Testis (tissue), 2 donors: ENCODE measurements at regions not wholly inside any gene's neighbourhood (a gene's known extent, or its start where the extent isn't known, plus 50 kb on each side); places are given as distances from the start of the nearest gene placed in this dataset.
"Not testable (repeated sequence)": the region's sequence is repeated elsewhere in the genome, so short reads cannot be mapped to it uniquely, and the experiment has no call there.

ENCODE experiments used
- DNase-seq: peaks from one replicate; pipeline ENCODE4 v3.0.0-alpha.2; 2019
- H3K27ac ChIP-seq, 2 donors: fragments of 200-600 bp; sonication (generic); one replicate each; pipeline ENCODE4 v1.5.1; 2019
- H3K27me3 ChIP-seq: fragments of 200-600 bp; sonication (generic); one replicate; pipeline ENCODE4 v1.5.1; 2019
- H3K36me3 ChIP-seq: fragments of 200-600 bp; sonication (generic); one replicate; pipeline ENCODE4 v1.5.1; 2017; ENCODE audit warnings: low read depth; ENCODE audit errors: missing control alignments
- H3K4me1 ChIP-seq: fragments of 200-600 bp; sonication (generic); one replicate; pipeline ENCODE4 v1.5.1; 2019
- H3K4me3 ChIP-seq, 2 donors: fragments of 200-600 bp; sonication (generic); one replicate each; pipeline ENCODE4 v1.5.1; 2017 to 2019
- H3K9me3 ChIP-seq: fragments of 200-600 bp; sonication (generic); one replicate; pipeline ENCODE4 v1.5.1; 2017
- POLR2A ChIP-seq: fragments of 450-650 bp; IDR thresholded peaks from one replicate; pipeline ENCODE4 v1.6.1; 2017; ENCODE audit warnings: antibody characterized with exemption, mild to moderate bottlenecking, moderate library complexity
- WGBS, 2 donors: methylation state at CpG; one replicate each; pipeline ENCODE4 v1.1.5; 2018; 5-methylcytosine and 5-hydroxymethylcytosine counted together
- intact Hi-C: fragments of 100-400 bp; cut with DNase I; formaldehyde crosslinking; loops from one replicate; pipeline ENCODE4 v1.15.1; 2023; ENCODE audit warnings: low total_unique reads
- TF ChIP-seq, protein P1 (sequence below), 3 experiments: fragments of 450-650 bp in 2 of 3; fragments of 200-600 bp in 1 of 3; sonication (generic) in 1 of 3; IDR thresholded peaks; one replicate each; pipeline ENCODE4 v1.5.1; 2016 to 2019; ENCODE audit warnings: antibody characterized with exemption in 3 of 3, mild to moderate bottlenecking in 2 of 3, moderate library complexity in 1 of 3

DNA sequence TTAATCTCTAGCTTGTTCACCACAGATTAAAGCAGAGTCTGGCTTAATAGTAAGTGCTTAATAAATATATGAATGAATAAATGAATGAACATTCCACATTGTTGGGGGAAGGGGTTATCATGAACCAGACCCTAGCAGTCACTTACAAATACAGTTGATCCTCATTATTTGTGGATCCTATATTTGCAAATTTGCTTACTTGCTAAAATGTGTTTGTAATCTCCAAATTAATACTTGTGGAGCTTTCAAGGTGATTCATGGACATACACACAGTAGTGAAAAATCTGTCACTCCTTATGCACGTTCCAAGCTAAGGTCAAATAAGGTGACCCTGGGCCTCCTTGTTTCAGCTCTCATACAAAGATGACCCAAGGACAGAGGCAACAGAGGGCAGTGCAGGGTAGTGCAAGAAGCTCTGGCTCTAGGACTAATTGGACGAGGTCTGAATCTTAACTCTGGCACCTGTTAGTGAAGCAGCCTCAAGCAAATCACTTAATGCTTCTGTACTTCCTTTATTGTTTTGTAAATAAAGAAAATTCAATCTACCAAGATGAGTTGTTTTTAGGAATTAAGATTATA lies 112.8 kb upstream of the C2CD4B start:
- H3K27ac ChIP-seq, result no peak overlapping the region
- no peaks in the 10 kb centered on the region for H3K36me3 ChIP-seq
- no peaks in the 10 kb centered on the region for H3K9me3 ChIP-seq
- intact Hi-C loops, result no loop called here
- no peaks in the 10 kb centered on the region for H3K27me3 ChIP-seq
- DNase-seq, result no peak
- H3K4me1 ChIP-seq, result no peaks in the 10 kb centered on the region
- WGBS, 2 donors, result 59 to 64% methylated on average over 2 of the region's 2 CpGs
- H3K4me3 ChIP-seq, result no peak overlapping the region
- TF ChIP-seq, protein P1, sequence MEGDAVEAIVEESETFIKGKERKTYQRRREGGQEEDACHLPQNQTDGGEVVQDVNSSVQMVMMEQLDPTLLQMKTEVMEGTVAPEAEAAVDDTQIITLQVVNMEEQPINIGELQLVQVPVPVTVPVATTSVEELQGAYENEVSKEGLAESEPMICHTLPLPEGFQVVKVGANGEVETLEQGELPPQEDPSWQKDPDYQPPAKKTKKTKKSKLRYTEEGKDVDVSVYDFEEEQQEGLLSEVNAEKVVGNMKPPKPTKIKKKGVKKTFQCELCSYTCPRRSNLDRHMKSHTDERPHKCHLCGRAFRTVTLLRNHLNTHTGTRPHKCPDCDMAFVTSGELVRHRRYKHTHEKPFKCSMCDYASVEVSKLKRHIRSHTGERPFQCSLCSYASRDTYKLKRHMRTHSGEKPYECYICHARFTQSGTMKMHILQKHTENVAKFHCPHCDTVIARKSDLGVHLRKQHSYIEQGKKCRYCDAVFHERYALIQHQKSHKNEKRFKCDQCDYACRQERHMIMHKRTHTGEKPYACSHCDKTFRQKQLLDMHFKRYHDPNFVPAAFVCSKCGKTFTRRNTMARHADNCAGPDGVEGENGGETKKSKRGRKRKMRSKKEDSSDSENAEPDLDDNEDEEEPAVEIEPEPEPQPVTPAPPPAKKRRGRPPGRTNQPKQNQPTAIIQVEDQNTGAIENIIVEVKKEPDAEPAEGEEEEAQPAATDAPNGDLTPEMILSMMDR (IDR thresholded peaks at IDR 0.05), result no peak
- no peak for TF ChIP-seq POLR2A

DNA sequence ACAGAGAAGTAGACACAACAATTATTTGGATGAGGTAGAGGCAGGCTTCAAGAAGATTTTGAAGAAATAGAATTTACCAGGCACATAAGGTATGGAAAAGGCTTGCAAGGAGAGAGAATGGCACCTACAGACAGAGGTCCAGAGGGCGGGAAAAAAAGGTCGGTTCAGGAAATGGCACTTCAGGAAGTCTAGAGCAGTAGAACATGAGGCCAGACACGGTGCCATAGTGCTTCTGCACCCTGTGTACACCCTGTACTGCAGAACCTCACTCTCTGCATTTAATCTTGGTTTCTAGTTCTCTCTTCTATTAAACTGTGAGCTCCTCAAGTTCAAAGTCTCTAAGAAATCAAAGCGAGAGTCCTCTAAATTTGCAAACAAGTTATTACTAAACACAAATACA lies 113.4 kb upstream of the C2CD4B start:
- TF ChIP-seq POLR2A, result no peak
- TF ChIP-seq, protein P1 (IDR thresholded peaks at IDR 0.05), result no peak
- no peak overlapping the region for H3K4me3 ChIP-seq
- intact Hi-C loops, result no loop called here

DNA sequence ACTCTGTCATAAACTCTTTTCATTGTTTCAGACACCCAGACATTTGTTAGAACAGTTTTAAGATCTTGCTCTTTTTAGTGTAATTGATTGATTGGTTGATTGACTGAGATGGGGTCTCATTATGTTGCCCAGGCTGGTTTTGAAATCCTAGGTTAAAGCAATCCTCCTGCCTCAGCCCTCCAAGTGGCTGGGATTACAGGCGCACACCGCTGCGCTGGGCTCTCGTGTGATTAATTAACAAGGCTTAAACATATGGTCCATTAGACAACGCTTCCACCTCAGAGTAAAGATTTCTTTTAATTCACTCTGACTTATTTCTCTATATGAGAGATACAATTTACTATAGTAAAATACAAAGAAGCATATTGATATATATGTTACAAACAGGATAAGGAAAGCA lies 114.0 kb upstream of the C2CD4B start:
- no peak overlapping the region for H3K27ac ChIP-seq
- no peak overlapping the region for H3K4me3 ChIP-seq
- no peaks in the 10 kb centered on the region for H3K36me3 ChIP-seq
- no peak for TF ChIP-seq POLR2A
- TF ChIP-seq, protein P1 (IDR thresholded peaks at IDR 0.05), result no peak
- WGBS, 2 donors, result 90 to 94% methylated on average over 5 of the region's 5 CpGs
- intact Hi-C loops, result no loop called here
- no peaks in the 10 kb centered on the region for H3K4me1 ChIP-seq
- no peak for DNase-seq
- H3K9me3 ChIP-seq, result no peaks in the 10 kb centered on the region
- H3K27me3 ChIP-seq, result no peaks in the 10 kb centered on the region

More for the DNA sequence above, 113.4 kb upstream of the C2CD4B start:
- Histone ChIP-seq H3K36me3 (no peaks in the 10 kb centered on the region), H3K4me1 (no peaks in the 10 kb centered on the region), H3K9me3 (no peaks in the 10 kb centered on the region), H3K27me3 (no peaks in the 10 kb centered on the region), H3K27ac (no peak overlapping the region)
- no peak for DNase-seq
- WGBS, 2 donors, result 82 to 86% methylated on average over 4 of the region's 4 CpGs

DNA sequence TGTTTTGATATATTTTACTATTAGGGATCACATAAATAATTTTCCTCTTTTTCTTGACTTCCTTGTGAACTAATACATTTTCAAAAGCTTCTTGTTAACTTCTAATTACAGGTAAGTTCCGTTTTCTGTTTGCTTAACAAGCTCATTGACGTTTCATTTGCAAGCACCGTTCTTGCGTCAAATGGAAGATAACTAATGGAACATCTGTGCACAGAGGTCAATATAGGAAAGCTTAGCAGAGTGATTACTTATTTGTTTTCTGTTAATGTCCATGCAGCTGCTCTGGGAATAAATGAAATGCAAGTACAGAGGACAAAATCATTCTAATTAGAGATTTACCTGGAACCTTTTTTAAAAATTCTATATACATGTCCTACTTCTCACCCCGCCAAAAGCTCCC lies 115.5 kb upstream of the C2CD4B start:
- Histone ChIP-seq H3K9me3 (no peaks in the 10 kb centered on the region), H3K36me3 (no peaks in the 10 kb centered on the region), H3K27ac (no peak overlapping the region), H3K27me3 (no peaks in the 10 kb centered on the region), H3K4me1 (no peaks in the 10 kb centered on the region), H3K4me3 (no peak overlapping the region)
- intact Hi-C loops, result no loop called here
- WGBS, 2 donors, result 73 to 80% methylated on average over 5 of the region's 5 CpGs
- TF ChIP-seq POLR2A, result no peak
- no peak for DNase-seq

DNA sequence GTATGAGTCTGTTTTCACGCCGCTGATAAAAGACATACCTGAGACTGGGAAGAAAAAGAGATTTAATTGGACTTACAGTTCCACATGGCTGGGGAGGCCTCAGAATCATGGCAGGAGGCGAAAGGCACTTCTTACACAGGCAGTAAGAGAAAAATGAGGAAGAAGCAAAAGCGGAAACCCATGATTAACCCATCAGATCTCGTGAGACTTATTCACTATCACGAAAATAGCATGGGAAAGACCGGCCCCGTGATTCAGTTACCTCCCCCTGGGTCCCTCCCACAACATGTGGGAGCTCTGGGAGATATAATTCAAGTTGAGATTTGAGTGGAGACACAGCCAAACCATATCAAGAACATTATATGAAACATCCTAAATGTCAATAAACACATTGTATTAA lies 116.7 kb upstream of the C2CD4B start:
- H3K27ac ChIP-seq, intact Hi-C loops, DNase-seq, H3K4me1 ChIP-seq, H3K4me3 ChIP-seq, H3K36me3 ChIP-seq, H3K27me3 ChIP-seq, H3K9me3 ChIP-seq: not testable (repeated sequence)
- WGBS, 2 donors, result 75 to 80% methylated on average over 8 of the region's 8 CpGs
